ENCODE measurements at regions not wholly inside any gene's neighbourhood (a gene's known extent, or its start where the extent isn't known, plus 50 kb on each side); places are given as distances from the start of the nearest gene placed in this dataset.

GRCh38 chr20:24763386-24764026 is 185.6 kb upstream of the CST7 start:
- TF ChIP-seq CTCF (conservative IDR thresholded peaks at IDR 0.05; ENCODE audit: low read length) (no peak), EZH2phosphoT487 (IDR thresholded peaks at IDR 0.05; ENCODE audit: borderline replicate concordance) (no peak)

Measured in Loucy (cell line).